ENCODE measurements at regions not wholly inside any gene's neighbourhood (a gene's known extent, or its start where the extent isn't known, plus 50 kb on each side); places are given as distances from the start of the nearest gene placed in this dataset.

DNA sequence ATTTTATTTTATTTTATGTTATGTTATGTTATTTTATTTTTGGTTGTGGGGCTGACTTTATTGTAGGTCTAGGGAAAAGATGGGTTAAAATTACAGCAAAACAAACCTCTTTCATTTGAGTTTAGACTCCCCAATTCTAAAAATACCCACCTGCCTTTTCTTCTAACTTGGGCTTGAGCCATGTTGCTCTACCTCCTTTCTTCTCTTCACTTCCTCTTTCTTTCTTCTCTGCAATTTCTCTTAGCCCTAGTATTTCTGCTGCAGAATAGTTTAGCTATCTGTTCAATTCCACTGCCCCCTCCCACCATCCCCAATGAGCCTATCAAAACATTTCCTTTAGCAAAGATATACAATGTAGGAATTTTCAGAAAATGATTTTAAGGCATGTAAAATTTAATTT, 653.3 kb downstream of the ARAP2 start (continued):
- TF ChIP-seq, protein P1, sequence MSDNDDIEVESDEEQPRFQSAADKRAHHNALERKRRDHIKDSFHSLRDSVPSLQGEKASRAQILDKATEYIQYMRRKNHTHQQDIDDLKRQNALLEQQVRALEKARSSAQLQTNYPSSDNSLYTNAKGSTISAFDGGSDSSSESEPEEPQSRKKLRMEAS (IDR thresholded peaks at IDR 0.05), result no peak
- no peak for TF ChIP-seq CEBPB (IDR thresholded peaks at IDR 0.05; ENCODE audit: low read depth, low read length)
- no peak for TF ChIP-seq JUND (IDR thresholded peaks at IDR 0.05; ENCODE audit: low read length)
- TF ChIP-seq CREB1 (IDR thresholded peaks at IDR 0.05), result no peak
- no peak for TF ChIP-seq ASH2L (IDR thresholded peaks at IDR 0.05; ENCODE audit: low read length)
- TF ChIP-seq NANOG (IDR thresholded peaks at IDR 0.05; ENCODE audit: insufficient read depth, low read depth, low read length, poor library complexity, severe bottlenecking), result no peak
- no peak for TF ChIP-seq EGR1 (IDR thresholded peaks at IDR 0.05; ENCODE audit: borderline replicate concordance, low read depth, low read length)
- no peak for TF ChIP-seq TCF12 (IDR thresholded peaks at IDR 0.05; ENCODE audit: low read depth, low read length)
- no peak for TF ChIP-seq BRCA1 (IDR thresholded peaks at IDR 0.05; ENCODE audit: low read depth, low read length)
